ENCODE measurements at regions not wholly inside any gene's neighbourhood (a gene's known extent, or its start where the extent isn't known, plus 50 kb on each side); places are given as distances from the start of the nearest gene placed in this dataset.

DNA sequence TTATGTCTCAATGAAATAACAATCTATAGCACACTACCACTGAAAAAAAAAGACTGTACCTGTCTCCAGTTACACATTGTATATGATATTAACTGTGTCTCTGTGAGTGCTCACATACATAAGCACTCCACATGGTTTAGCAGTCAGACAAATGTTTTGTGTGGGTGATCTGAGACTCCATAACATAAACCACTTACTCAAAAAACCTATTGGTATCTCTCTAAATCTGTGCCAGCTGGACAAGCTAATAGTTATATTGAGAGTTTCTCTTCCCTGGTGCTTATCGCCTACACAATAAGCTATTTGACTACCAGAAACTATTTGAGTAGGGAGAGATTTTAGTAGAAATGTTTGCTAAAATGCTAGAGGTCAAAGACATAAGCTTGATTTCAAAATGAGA lies 190.1 kb upstream of the AGR3 start:
- TF ChIP-seq, protein P1, sequence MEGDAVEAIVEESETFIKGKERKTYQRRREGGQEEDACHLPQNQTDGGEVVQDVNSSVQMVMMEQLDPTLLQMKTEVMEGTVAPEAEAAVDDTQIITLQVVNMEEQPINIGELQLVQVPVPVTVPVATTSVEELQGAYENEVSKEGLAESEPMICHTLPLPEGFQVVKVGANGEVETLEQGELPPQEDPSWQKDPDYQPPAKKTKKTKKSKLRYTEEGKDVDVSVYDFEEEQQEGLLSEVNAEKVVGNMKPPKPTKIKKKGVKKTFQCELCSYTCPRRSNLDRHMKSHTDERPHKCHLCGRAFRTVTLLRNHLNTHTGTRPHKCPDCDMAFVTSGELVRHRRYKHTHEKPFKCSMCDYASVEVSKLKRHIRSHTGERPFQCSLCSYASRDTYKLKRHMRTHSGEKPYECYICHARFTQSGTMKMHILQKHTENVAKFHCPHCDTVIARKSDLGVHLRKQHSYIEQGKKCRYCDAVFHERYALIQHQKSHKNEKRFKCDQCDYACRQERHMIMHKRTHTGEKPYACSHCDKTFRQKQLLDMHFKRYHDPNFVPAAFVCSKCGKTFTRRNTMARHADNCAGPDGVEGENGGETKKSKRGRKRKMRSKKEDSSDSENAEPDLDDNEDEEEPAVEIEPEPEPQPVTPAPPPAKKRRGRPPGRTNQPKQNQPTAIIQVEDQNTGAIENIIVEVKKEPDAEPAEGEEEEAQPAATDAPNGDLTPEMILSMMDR (IDR thresholded peaks at IDR 0.05) = no peak
- no peak for TF ChIP-seq POLR2A (IDR thresholded peaks at IDR 0.05)

All from uterus (tissue), 2 donors.